NCI-H1694 (cell line): ENCODE measurements at regions not wholly inside any gene's neighbourhood (a gene's known extent, or its start where the extent isn't known, plus 50 kb on each side); places are given as distances from the start of the nearest gene placed in this dataset.
"Not testable (repeated sequence)": the region's sequence is repeated elsewhere in the genome, so short reads cannot be mapped to it uniquely, and the experiment has no call there.

Experiments
- DNase-seq: peaks from one replicate; lab custom pipeline; 2025; lab: John Stamatoyannopoulos, UW

DNA sequence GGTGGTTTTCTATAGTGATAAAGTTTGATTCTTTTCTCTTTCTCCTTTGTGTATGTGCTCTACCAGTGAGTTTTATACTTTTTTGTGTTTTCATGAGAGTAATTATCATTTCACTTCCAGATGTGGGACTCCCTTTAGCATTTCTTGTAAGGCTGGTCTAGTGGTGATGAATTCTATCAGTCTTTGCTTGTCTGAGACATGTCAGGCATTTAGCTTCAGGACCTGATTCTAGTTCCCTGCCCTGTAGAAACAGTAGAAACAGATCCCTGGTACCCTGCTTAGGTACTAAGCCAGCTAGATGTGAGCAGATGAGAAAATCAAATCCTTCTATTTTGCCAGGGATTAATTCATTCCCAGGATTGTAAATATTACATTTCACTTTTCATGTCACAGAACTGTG lies 203.7 kb downstream of the ALG10 start:
- DNase-seq = not testable (repeated sequence)

DNA sequence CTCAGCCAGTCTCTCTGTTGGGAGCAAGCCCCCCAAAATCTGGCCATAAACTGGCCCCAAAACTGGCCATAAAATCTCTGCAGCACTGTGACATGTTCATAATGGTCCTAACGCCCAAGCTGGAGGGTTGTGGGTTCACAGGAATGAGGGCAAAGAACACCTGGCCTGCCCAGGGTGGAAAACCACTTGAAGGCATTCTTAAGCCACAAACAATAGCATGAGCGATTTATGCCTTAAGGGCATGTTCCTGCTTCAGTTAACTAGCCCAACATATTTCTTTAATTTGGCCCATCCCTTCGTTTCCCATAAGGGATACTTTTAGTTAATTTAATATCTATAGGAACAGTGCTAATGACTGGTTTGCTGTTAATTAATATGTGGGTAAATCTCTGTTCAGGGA lies 205.8 kb downstream of the ALG10 start:
- not testable (repeated sequence) for DNase-seq

DNA sequence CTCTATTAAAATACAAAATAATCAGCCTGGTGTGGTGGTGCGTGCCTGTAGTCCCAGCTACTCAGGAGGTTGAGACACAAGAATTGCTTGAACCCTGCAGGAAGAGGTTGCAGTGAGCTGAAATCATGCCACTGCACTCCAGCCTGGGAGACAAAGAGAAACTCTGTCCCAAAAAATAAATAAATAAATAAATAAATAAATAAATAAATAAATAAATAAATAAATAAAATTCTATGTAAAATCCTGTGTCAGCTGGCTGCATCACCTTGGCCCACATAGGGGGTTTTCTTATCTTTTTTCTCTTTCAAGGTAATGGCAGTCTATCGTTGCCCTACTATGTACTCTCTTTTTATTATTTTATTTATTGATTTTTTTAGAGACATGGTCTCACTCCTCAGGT lies 206.7 kb downstream of the ALG10 start:
- DNase-seq = not testable (repeated sequence)

DNA sequence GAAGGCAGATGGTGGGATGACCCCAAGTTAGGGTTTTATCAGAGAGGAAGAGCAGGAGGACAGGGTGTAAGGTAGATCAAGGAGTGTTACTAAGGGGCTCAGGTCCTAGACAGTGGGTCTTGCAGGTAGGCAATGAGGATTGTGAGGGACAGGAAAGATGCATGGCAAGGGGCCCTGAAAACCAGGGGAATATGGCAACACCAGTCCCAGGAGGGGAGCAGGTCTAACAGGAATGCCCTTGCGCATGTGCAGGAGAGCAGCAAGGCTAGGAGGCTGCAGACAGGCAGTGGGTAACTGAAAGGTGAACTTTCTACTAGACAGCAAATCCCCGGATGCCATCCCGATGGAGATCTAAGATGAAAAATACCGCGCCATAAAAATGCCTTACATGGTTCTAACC lies 211.3 kb downstream of the ALG10 start:
- DNase-seq = no peak

DNA sequence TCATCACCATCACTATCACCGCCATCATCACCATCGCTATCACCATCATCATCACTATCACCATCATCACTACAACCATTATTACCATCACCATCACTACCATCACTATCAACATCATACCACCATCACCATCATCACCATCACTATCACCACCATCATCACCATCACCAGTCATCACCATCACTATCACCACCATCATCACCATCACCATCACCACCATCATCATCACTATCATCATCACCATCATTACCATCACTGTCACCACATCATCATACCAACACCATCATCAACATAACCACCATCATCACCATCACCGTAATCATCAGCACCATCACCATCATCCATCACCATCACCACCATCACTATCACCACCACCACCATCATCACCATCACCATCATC lies 213.8 kb downstream of the ALG10 start:
- no peak for DNase-seq

DNA sequence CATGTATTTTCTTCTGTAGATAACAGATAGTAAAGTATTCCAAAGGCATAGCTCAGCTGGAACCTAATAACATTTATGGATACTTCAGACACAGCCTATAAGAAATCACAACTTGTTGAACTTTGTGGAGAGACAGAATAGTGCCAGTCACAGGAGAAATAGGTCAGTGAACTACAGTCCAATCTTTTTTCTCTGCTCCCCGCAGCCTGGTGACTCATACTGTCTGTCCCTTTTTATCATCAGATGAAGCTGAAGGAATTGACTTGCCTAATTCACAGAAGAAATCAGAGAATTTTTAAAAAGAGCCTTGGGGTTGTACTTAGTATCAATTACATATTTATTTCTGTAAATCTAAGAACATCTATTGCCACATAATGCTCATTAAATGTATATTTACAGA lies 222.3 kb downstream of the ALG10 start:
- no peak for DNase-seq

DNA sequence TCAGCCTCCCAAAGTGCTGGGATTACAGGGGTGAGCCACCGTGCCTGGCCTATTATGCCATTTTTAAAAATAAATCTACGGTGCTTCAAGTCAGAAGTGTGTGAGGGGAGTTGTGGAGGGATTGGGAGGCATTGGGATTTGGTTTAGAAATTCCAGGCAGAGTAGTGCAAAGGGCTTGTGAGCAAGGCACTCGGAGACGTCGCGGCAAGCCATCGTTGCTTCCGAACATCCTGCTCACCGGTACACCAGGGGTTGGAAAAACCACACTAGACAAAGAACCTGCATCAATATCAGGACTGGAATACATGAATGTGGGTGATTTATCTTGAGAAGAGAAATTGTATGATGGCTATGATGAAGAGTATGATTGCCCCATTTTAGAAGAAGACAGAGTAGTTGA lies 227.0 kb downstream of the ALG10 start:
- no peak for DNase-seq

DNA sequence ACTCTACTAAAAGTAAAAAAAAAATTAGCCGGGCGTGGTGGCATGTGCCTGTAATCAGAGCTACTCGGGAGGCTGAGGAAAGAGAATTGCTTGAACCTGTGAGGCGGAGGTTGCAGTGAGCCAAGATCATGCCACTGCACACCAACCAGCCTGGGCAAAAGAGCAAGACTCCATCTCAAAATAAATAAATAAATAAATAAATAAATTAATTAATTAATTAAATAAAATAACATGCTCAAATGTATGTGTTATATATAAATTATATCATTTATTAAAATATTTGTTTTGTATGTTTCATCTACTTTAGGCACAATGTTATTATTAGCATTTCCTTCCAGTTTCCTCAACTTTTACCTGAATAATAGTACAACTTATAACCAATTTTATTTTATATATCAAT lies 229.6 kb downstream of the ALG10 start:
- not testable (repeated sequence) for DNase-seq

DNA sequence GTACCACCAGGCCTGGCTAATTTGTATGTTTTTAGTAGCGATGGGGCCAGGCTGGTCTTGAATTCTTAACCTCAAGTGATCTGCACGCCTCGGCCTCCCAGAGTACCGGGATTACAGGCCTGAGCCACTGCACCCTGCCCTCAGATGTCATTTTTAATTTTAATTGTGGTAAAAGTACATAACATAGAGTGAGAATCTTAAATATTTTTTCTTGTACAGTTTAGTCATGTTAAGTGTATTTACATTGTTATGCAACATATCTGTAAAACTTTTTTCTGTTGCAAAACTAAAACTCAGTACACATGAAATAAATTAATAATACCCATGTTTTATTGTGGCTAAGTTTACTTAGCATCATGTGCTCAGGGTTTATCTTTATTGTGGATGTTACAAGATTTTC lies 231.4 kb downstream of the ALG10 start:
- no peak for DNase-seq

DNA sequence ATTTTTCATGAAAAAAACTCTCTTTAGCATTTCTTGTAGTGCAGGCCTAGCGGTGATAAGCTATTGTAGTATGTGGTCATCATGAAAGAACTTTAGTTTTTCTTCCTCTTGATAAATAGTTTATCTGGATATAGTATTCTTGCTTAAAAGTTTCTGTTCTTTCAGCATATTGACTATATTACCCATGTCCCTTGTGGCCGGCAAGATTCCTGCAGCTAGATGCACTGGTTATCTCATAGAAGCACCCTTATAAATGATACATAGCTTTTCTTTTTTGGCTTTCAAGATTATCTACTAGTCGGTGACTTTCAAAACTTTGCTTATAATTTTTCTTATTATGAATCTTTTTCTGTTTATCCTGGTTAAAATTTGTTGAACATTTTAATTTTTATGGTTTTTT lies 234.8 kb downstream of the ALG10 start:
- no peak for DNase-seq

DNA sequence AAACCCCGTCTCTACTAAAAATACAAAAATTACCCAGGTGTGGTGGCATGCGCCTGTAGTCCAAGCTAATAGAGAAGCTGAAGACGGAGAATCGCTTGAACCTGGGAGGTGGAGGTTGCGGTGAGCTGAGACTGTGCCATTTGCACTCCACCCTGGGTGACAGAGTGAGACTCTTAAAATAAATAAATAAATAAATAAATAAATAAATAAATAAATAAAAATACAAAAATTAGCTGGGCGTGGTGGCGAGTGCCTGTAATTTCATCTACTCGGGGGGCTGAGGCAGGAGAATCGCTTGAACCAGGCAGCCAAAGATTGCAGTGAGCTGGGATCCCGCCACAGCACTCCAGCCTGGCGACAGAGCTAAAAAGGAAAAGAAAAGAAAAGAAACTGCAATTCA lies 239.8 kb downstream of the ALG10 start:
- not testable (repeated sequence) for DNase-seq

DNA sequence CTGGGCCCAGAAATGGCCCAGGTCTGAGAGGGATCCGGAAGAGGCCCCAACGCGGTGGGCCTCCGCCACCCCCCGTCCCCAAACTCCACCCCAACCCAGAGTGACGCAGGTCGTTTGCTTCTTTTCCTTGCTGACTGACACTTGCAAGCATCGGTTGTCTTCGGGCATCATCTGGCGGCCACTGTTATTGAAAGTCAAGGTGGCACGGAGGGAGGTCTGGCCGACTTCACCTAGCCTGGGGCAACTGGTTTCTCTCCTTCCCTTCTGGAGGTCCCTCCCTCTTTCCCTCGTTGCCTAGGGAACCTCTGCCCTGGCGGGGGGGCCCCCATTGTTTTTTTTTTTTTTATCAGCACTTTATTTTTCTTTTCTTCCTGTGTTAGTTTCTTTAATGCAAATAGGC lies 241.8 kb downstream of the ALG10 start:
- no peak for DNase-seq

DNA sequence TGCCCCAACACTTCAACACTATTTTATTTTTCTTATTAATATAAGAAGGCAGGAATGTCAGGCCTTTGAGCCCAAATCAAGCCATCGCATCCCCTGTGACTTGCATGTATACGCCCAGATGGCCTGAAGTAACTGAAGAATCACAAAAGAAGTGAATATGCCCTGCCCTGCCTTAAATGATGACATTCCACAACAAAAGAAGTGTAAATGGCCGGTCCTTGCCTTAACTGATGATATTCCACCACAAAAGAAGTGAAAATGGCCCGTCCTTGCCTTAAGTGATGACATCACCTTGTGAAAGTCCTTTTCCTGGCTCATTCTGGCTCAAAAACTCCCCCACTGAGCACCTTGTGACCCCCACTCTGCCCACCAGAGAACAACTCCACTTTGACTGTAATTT lies 251.4 kb downstream of the ALG10 start:
- not testable (repeated sequence) for DNase-seq

DNA sequence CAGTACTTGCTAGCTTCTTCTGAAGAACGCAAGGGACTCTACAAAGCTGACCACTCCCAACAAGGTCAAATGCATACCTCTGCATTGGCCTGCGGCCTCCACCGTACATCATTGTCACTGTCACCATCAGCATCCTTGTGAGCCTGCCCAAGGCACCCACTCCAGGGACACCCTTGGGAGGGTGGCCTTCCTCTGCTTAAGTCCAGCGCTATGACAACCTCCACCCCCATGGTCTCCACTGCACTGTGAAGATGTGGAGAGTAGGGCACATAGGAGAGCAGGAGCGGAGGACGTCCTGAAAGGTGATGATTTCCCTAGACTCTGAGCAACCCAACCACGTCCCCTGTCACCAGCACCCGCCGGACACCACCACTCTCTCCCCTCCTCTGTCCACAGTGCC lies 252.8 kb downstream of the ALG10 start:
- DNase-seq = no peak

DNA sequence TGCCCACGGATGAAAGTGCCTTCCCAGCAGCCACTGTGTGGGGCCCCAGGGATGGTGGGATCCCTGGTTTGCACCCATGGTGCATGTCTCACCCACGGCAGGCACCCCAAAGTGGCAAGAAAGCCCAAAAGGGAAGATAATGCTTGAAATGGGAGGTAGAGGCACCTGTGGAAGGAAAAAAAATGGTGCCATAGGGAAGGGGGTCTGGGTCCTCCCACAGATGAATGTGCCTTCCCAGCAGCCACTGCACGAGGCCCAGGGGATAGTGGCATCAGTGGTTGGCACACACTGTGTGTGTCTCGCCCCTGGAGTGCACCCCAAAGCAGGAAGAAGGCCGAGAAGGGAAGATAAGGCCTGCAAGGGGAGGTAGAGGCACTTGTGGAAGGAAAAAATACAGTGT lies 264.2 kb downstream of the ALG10 start:
- no peak for DNase-seq

DNA sequence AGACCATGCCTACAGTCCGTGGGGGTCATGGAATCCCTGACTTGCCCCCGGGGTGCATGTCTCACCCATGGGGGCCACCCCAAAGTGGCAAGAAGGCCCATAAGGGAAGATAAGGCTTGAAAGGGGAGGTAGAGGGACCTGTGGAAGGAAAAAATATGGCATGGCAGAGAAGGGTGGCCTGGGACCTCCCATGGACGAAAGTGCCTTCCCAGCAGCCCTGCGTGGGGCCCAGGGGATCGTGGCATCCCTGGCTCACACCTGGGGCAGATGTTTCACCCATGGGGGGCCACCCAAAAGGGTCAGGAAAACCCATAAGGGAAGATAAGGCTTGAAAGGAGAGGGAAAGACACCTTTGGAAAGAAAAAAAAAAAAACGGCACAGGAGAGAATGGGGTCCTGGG lies 264.6 kb downstream of the ALG10 start:
- no peak for DNase-seq

DNA sequence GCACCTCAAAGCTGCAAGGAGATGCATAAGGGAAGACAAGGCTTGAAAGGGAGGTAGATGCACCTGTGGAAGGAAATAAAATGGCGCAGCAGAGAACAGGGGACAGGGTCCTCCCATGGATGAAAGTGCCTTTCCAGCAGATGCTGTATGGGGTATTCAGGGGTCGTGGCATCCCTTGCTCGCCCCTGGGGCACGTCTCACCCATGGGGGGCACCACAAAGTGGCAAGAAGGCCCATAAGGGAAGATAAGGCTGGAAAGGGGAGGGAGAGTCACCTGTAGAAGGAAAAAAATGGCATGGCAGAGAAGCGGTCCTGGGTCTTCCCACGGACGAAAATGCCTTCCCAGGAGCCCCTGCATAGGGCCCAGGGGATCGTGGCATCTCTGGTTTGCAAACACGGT lies 265.1 kb downstream of the ALG10 start:
- no peak for DNase-seq

DNA sequence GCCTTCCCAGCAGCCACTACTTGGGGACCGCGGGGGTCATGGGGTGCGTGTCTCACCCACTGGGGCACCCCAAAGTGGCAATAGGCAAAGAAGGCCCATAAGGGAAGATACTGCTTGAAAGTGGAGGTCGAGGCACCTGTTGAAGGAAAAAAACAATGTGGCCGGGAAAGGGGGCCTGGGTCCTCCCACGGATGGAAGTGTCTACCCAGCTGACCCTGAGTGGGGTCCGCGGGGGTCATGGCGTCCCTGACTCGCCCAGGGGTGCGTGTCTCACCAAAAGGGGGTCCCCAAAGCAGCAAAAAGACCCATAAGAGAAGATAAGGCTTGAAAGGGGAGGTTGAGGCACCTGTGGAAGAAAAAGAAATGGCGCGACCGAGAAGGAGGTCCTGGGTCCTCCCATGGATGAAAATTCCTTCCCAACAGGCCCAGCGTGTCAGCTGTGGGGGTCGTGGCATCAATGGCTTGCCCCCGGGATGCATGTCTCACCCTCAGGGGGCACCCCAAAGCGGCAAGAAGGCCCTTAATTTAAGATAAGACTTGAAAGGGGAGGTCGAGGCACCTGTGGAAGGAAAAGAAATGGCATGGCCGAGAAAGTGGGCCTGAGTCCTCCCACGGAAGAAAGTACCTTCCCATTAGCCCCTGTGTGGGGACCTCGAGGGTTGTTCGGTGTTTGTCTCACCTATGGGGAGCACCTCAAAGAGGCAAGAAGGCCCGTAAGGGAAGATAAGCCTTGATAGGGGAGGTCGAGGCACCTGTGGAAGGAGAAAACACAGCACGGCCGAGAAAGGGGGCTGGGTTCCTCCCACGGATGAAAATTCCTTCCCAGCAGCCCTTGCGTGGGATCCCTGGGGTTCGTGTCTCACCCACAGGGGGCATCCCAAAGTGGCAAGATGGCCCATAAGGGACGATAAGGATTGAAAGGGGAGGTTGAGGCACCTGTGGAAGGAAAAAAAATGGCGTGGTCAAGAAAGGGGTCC lies 266.0 kb downstream of the ALG10 start:
- no peak for DNase-seq

DNA sequence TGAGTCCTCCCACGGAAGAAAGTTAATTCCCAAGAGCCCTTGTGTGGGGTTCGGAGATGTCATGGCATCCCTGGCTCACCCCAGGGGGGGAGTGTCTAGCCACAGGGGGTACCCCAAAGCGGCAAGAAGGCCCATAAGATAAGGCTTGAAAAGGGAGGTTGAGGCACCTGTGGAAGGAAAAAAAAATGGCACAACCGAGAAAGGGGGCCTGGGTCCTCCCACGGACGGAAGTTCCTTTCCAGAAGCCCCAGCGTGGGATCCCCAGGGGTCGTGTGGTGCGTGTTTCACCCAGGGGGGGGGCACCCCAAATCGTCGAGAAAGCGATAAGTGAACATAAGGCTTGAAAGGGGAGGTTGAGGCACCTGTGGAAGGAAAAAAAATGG lies 266.7 kb downstream of the ALG10 start:
- no peak for DNase-seq

DNA sequence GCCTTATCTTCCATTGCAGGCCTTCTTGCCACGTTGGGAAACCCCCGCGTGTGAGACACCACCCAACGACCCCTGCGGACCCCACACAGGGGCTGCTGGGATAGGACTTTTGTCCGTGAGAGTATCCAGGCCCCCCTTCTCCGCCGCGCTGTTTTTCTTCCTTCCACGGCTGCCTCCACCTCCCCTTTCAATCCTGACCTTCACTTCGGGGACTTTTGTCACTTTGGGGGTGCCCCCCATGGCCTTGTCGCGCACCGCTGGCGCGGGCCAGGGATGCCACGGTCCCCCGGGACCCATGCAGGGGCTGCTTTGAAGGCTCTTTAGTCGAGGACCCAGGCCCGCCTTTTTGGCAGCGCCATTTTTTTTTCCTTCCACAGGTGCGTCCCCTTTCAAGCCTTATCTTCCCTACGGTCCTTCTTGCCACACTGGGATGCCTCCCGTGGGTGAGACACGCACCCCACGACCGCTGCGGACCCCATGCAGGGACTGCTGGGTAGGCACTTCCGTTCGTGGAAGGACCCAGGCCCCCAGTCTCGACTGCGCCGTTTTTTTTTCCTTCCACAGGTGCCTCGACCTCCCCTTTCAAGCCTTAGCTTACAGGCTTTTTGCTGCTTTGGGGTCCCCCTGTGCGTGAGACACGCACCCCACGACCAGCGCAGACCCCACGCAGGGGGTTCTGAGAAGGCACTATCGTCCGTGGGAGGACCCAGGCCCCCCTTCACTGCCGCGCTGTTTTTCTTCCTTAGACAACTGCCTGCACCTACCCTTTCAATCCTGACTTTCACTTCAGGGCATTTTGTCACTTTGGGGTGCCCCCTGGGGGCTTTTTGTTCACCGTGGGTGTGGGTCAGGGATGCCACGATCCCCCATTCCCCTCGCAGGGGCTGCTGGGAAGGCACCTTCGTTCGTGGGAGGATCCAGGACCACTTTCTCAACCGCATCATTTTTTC lies 267.4 kb downstream of the ALG10 start:
- DNase-seq = no peak

DNA sequence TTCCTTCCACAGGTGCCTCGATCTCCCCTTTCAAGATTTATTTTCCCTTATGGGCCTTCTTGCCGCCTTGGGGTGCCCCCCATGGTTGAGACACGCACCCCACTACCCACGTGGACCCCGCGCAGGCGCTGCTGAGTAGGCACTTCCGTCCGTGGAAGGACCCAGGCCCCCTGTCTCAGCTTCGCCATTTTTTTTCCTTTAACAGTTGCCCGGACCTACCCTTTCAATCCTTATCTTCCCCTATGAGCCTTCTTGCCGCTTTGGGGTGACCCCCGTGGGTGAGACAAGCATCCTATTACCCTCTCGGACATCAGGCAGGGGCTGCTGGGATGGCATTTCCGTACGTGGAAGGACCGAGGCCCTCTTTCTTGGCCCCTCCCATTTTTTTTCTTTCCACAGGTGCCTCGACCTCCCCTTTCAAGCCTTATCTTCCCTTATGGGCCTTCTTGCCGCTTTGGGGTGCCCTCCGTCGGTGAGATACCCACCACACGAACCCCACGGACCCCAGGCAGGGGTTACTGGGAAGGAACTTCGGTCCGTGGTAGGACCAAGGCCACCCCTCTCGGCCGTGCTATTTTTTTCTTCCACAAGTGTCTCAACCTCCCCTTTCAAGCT lies 268.2 kb downstream of the ALG10 start:
- DNase-seq = no peak

DNA sequence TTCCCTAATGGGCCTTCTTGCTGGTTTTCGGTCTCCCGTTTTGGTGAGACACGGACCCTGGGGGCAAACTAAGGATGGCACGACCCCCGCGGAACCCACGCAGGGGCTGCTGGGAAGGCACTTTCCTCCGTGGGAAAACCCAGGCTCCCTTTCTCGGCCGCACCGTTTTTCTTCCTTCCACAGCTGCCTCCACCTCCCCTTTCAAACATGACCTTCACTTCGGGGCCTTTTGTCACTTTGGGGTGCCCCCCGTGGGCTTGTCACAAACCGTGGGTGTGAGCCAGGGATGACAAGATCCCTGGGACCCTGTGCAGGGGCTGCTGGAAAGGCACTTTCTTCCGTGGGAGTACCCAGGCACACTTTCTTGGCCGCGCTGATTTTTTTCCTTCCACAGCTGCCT lies 268.7 kb downstream of the ALG10 start:
- DNase-seq = no peak
